ENCODE measurements at regions not wholly inside any gene's neighbourhood (a gene's known extent, or its start where the extent isn't known, plus 50 kb on each side); places are given as distances from the start of the nearest gene placed in this dataset.

- no peak for DNase-seq (ENCODE audit: low read depth, low spot score)
- H3K27ac ChIP-seq (ENCODE audit: low read depth, low read length), result no peak overlapping the region
- TF ChIP-seq CTCF (IDR thresholded peaks at IDR 0.05; ENCODE audit: low read depth, low read length), result no peak
- no peaks in the 10 kb centered on the region for H3K27me3 ChIP-seq (ENCODE audit: control insufficient read depth, insufficient read depth, low read length)
- H3K4me3 ChIP-seq (ENCODE audit: low read depth, low read length), result no peak overlapping the region
- POLR2A ChIA-PET, result no interaction called here
- no peaks in the 10 kb centered on the region for H3K9me3 ChIP-seq (ENCODE audit: control insufficient read depth, insufficient read depth, low read length)
- CTCF ChIA-PET, result interaction anchor here (0.5 to 5.2 kb wide), 93 partner anchors 9 to 1042 kb away, joined by 3 to 87 read pairs (median 5); partner anchors contain the start of genes HOXD8 and MTX2
Measured at GRCh38 chr2:176555112-176555511, 285.9 kb downstream of the MTX2 start.

GRCh38 chr2:176555781-176556180, 286.5 kb downstream of the MTX2 start:
- H3K9me3 ChIP-seq (ENCODE audit: control insufficient read depth, insufficient read depth, low read length), result no peaks in the 10 kb centered on the region
- no peak for TF ChIP-seq CTCF (IDR thresholded peaks at IDR 0.05; ENCODE audit: low read depth, low read length)
- no peaks in the 10 kb centered on the region for H3K27me3 ChIP-seq (ENCODE audit: control insufficient read depth, insufficient read depth, low read length)
- DNase-seq (ENCODE audit: low read depth, low spot score), result no peak
- ChIA-PET CTCF (interaction anchor here (0.6 to 1.2 kb wide), 3 partner anchors 96 to 429 kb away, joined by 3 to 7 read pairs (median 3); no protein-coding TSS in a partner anchor), POLR2A (no interaction called here)
- H3K4me3 ChIP-seq (ENCODE audit: low read depth, low read length), result no peak overlapping the region
- H3K27ac ChIP-seq (ENCODE audit: low read depth, low read length), result no peak overlapping the region

GRCh38 chr2:176556373-176556772, 287.1 kb downstream of the MTX2 start:
- CTCF ChIA-PET, result interaction anchor here (1.2 kb wide), 2 partner anchors 96 to 429 kb away, joined by 3 to 7 read pairs; no protein-coding TSS in a partner anchor
- H3K27ac ChIP-seq (ENCODE audit: low read depth, low read length), result no peak overlapping the region
- no peak overlapping the region for H3K4me3 ChIP-seq (ENCODE audit: low read depth, low read length)
- H3K9me3 ChIP-seq (ENCODE audit: control insufficient read depth, insufficient read depth, low read length), result no peaks in the 10 kb centered on the region
- H3K27me3 ChIP-seq (ENCODE audit: control insufficient read depth, insufficient read depth, low read length), result no peaks in the 10 kb centered on the region
- POLR2A ChIA-PET, result no interaction called here
- TF ChIP-seq CTCF (IDR thresholded peaks at IDR 0.05; ENCODE audit: low read depth, low read length), result no peak
- no peak for DNase-seq (ENCODE audit: low read depth, low spot score)

GRCh38 chr2:176557821-176558220, 288.6 kb downstream of the MTX2 start:
- Histone ChIP-seq H3K27ac (ENCODE audit: low read depth, low read length) (no peak overlapping the region), H3K27me3 (ENCODE audit: control insufficient read depth, insufficient read depth, low read length) (no peaks in the 10 kb centered on the region), H3K9me3 (ENCODE audit: control insufficient read depth, insufficient read depth, low read length) (no peaks in the 10 kb centered on the region), H3K4me3 (ENCODE audit: low read depth, low read length) (no peak overlapping the region)
- POLR2A ChIA-PET, result no interaction called here
- no peak for DNase-seq (ENCODE audit: low read depth, low spot score)
- CTCF ChIA-PET, result no interaction called here
- no peak for TF ChIP-seq CTCF (IDR thresholded peaks at IDR 0.05; ENCODE audit: low read depth, low read length)

GRCh38 chr2:176558574-176559140, 289.4 kb downstream of the MTX2 start:
- POLR2A ChIA-PET, result interaction anchor here (0.6 kb wide), 1 partner anchor 57 kb away, joined by 7 read pairs; no protein-coding TSS in a partner anchor
- no peak for TF ChIP-seq CTCF (IDR thresholded peaks at IDR 0.05; ENCODE audit: low read depth, low read length)
- no peak for DNase-seq (ENCODE audit: low read depth, low spot score)
- Histone ChIP-seq H3K27ac (ENCODE audit: low read depth, low read length) (no peak overlapping the region), H3K27me3 (ENCODE audit: control insufficient read depth, insufficient read depth, low read length) (no peaks in the 10 kb centered on the region), H3K9me3 (ENCODE audit: control insufficient read depth, insufficient read depth, low read length) (no peaks in the 10 kb centered on the region), H3K4me3 (ENCODE audit: low read depth, low read length) (no peak overlapping the region)
- CTCF ChIA-PET, result interaction anchor here (1.0 kb wide), 1 partner anchor 418 kb away, joined by 4 read pairs; no protein-coding TSS in a partner anchor

Data from AG04450 (cell line).